Mesenchymal stem cell (in vitro differentiated cells and primary cell): ENCODE measurements at regions not wholly inside any gene's neighbourhood (a gene's known extent, or its start where the extent isn't known, plus 50 kb on each side); places are given as distances from the start of the nearest gene placed in this dataset.

Source experiments
- DNase-seq: peaks from one replicate; pipeline ENCODE4 v3.0.0-alpha.2; 2013
- H2AFZ ChIP-seq: one replicate; pipeline ENCODE4 v1.6.1; 2013; ENCODE audit warnings: low read depth, mild to moderate bottlenecking, control low read depth, inconsistent platforms, low read length, moderate library complexity
- H2AK5ac ChIP-seq: 2 replicates; pipeline ENCODE4 v1.6.1; 2013; ENCODE audit warnings: low read length, moderate library complexity, mild to moderate bottlenecking, inconsistent platforms; ENCODE audit not compliant: severe bottlenecking
- H2BK120ac ChIP-seq: one replicate; pipeline ENCODE4 v1.6.1; 2013; ENCODE audit warnings: low read depth, mild to moderate bottlenecking, inconsistent platforms, low read length, moderate library complexity
- H2BK12ac ChIP-seq, 2 experiments: one replicate each; pipeline ENCODE4 v1.6.1; 2013; ENCODE audit warnings: inconsistent platforms in 2 of 2, low read length in 2 of 2, mild to moderate bottlenecking in 2 of 2, moderate library complexity in 2 of 2, control low read depth in 1 of 2
- H2BK15ac ChIP-seq: one replicate; pipeline ENCODE4 v1.6.1; 2013; ENCODE audit warnings: mild to moderate bottlenecking, low read depth, inconsistent platforms; ENCODE audit not compliant: poor library complexity, severe bottlenecking
- H2BK5ac ChIP-seq: 2 replicates; pipeline ENCODE4 v1.6.1; 2013; ENCODE audit warnings: low read depth, mild to moderate bottlenecking, low read length, control low read depth, inconsistent platforms; ENCODE audit not compliant: poor library complexity, severe bottlenecking
- H3K14ac ChIP-seq, 2 experiments: one replicate each; pipeline ENCODE4 v1.6.1; 2013; ENCODE audit warnings: inconsistent platforms in 2 of 2, low read length in 2 of 2, control low read depth in 1 of 2, mild to moderate bottlenecking in 1 of 2, moderate library complexity in 1 of 2
- H3K18ac ChIP-seq, 2 experiments: one replicate each; pipeline ENCODE4 v1.6.1; 2013; ENCODE audit warnings: inconsistent platforms in 2 of 2, low read length in 2 of 2, control low read depth in 1 of 2, low read depth in 1 of 2, mild to moderate bottlenecking in 1 of 2
- H3K23ac ChIP-seq, 2 experiments: one replicate each; pipeline ENCODE4 v1.6.1; 2013; ENCODE audit warnings: inconsistent platforms in 2 of 2, low read length in 2 of 2, mild to moderate bottlenecking in 2 of 2, moderate library complexity in 2 of 2, control low read depth in 1 of 2
- H3K27ac ChIP-seq: 2 replicates; pipeline ENCODE4 v1.5.1; 2013; ENCODE audit warnings: mild to moderate bottlenecking, moderate library complexity, low read length, control low read depth, inconsistent platforms; ENCODE audit not compliant: poor library complexity, severe bottlenecking
- H3K27me3 ChIP-seq, 2 experiments: 2 replicates each; pipeline versions ENCODE4 v1.6.1 to v1.7.0; 2013; ENCODE audit warnings: low read length in 2 of 2, mild to moderate bottlenecking in 2 of 2, moderate library complexity in 2 of 2, control low read depth in 1 of 2, inconsistent platforms in 1 of 2; ENCODE audit not compliant: control insufficient read depth in 1 of 2, insufficient read depth in 1 of 2
- H3K36me3 ChIP-seq, 2 experiments: 2 replicates each; pipeline versions ENCODE4 v1.6.1 to v1.7.0; 2013; ENCODE audit warnings: low read length in 2 of 2, control low read depth in 1 of 2, inconsistent platforms in 1 of 2, low read depth in 1 of 2, mild to moderate bottlenecking in 1 of 2; ENCODE audit not compliant: insufficient read depth in 2 of 2, control insufficient read depth in 1 of 2
- H3K4ac ChIP-seq, 2 experiments: one replicate each; pipeline ENCODE4 v1.6.1; 2013; ENCODE audit warnings: inconsistent platforms in 2 of 2, low read length in 2 of 2, mild to moderate bottlenecking in 2 of 2, moderate library complexity in 2 of 2, control low read depth in 1 of 2, low read depth in 1 of 2
- H3K4me1 ChIP-seq: 2 replicates; pipeline ENCODE4 v1.6.1; 2013; ENCODE audit warnings: low read depth, low read length, control low read depth; ENCODE audit not compliant: control insufficient read depth, insufficient read depth
- H3K4me2 ChIP-seq: 2 replicates; pipeline ENCODE4 v1.6.1; 2013; ENCODE audit warnings: low read length, mild to moderate bottlenecking, inconsistent platforms; ENCODE audit not compliant: poor library complexity, severe bottlenecking
- H3K4me3 ChIP-seq, 2 experiments: 2 replicates each; pipeline versions ENCODE4 v1.5.1 to v1.7.0; 2013; ENCODE audit warnings: low read length in 2 of 2, mild to moderate bottlenecking in 2 of 2, control low read depth in 1 of 2, low read depth in 1 of 2; ENCODE audit not compliant: insufficient read depth in 1 of 2
- H3K79me1 ChIP-seq: replicated peaks from 2 replicates; pipeline ENCODE4 v1.6.1; 2013; ENCODE audit warnings: mild to moderate bottlenecking, control low read depth, low read length, inconsistent platforms; ENCODE audit not compliant: poor library complexity, severe bottlenecking
- H3K9ac ChIP-seq: 2 replicates; pipeline ENCODE4 v1.7.0; 2013; ENCODE audit warnings: mild to moderate bottlenecking, low read length, moderate library complexity
- H3K9me3 ChIP-seq: 2 replicates; pipeline ENCODE4 v1.7.0; 2013; ENCODE audit warnings: mild to moderate bottlenecking, low read length; ENCODE audit not compliant: control insufficient read depth
- H4K8ac ChIP-seq: one replicate; pipeline ENCODE4 v1.6.1; 2013; ENCODE audit warnings: inconsistent platforms, mild to moderate bottlenecking, low read length, moderate library complexity
- H4K91ac ChIP-seq: one replicate; pipeline ENCODE4 v1.6.1; 2013; ENCODE audit warnings: mild to moderate bottlenecking, low read length, inconsistent platforms
- WGBS: methylation state at CpG from one replicate; pipeline ENCODE4 v1.1.7; 2013; ENCODE audit warnings: mixed read lengths; 5-methylcytosine and 5-hydroxymethylcytosine counted together

DNA sequence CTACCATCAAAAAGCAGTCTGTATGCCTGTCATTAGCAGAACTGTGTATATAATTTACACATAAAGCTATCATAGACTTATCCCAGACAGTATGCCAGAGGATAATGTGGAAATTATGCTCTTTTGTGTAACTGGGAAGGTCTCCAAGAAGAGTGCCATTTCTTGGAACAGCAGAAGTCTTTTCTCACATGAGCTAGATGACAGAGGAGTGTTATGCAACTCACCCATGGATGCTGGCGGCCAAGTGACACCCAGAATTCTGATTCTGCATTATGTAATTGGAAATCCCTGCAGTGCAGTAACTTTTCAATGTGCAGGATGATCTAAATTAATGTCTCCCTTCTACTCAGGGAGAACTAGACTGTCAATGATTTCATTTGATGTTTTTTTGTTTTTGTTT is 160.0 kb downstream of the UBE2E3 start:
- no peak overlapping the region for H2BK120ac ChIP-seq
- H4K8ac ChIP-seq = no peak overlapping the region
- no peak overlapping the region for H3K23ac ChIP-seq
- no peak overlapping the region for H3K4me2 ChIP-seq
- no peak overlapping the region for H3K18ac ChIP-seq
- 93% methylated on average over 1 of the region's 1 CpG for WGBS
- H2AFZ ChIP-seq = no peak overlapping the region
- H3K27me3 ChIP-seq = no peaks in the 10 kb centered on the region
- no peak overlapping the region for H3K4ac ChIP-seq
- no peak overlapping the region for H3K4me3 ChIP-seq
- no peak overlapping the region for H2BK5ac ChIP-seq
- H3K14ac ChIP-seq = no peak overlapping the region
- no peak overlapping the region for H4K91ac ChIP-seq
- no peak overlapping the region for H3K9ac ChIP-seq
- no peak overlapping the region for H3K27ac ChIP-seq
- no peak overlapping the region for H2BK15ac ChIP-seq
- H3K36me3 ChIP-seq = no peaks in the 10 kb centered on the region
- no peak overlapping the region for H2AK5ac ChIP-seq
- DNase-seq = no peak
- no peak overlapping the region for H2BK12ac ChIP-seq
- no peaks in the 10 kb centered on the region for H3K4me1 ChIP-seq
- H3K79me1 ChIP-seq = no peaks in the 10 kb centered on the region
- H3K9me3 ChIP-seq = peaks cover 4% of the 10 kb centered on the region

DNA sequence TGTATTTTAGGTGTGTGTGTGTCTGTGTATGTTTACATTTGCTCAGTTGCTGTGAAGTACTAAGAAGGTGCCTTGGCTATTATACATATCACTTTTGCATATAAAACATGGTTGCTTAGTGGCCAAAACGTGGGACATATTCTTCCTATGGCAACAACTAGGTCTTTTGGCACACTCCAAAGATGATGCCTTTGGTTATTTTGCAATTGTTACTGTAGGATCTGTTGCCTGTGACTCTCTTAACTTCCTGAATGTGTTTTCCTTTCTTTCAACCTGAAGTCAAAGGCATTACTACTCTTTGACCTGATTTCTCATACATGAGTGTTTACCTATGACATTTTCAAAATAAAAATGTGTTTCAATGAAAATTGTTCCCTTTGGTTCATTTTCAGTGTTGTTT is 160.5 kb downstream of the UBE2E3 start:
- DNase-seq = no peak
- Histone ChIP-seq H2AFZ (no peak overlapping the region), H3K27me3 (no peaks in the 10 kb centered on the region), H2BK120ac (no peak overlapping the region), H2BK12ac (no peak overlapping the region), H3K4me2 (no peak overlapping the region), H3K23ac (no peak overlapping the region), H3K4me3 (no peak overlapping the region), H2BK5ac (no peak overlapping the region), H3K18ac (no peak overlapping the region), H2BK15ac (no peak overlapping the region), H2AK5ac (no peak overlapping the region), H3K14ac (no peak overlapping the region), H3K4me1 (no peaks in the 10 kb centered on the region), H3K79me1 (no peaks in the 10 kb centered on the region), H3K36me3 (no peaks in the 10 kb centered on the region), H4K91ac (no peak overlapping the region), H3K4ac (no peak overlapping the region), H3K9ac (no peak overlapping the region), H3K27ac (no peak overlapping the region), H4K8ac (no peak overlapping the region), H3K9me3 (no peaks in the 10 kb centered on the region)
- WGBS = 40% methylated on average over 1 of the region's 1 CpG

DNA sequence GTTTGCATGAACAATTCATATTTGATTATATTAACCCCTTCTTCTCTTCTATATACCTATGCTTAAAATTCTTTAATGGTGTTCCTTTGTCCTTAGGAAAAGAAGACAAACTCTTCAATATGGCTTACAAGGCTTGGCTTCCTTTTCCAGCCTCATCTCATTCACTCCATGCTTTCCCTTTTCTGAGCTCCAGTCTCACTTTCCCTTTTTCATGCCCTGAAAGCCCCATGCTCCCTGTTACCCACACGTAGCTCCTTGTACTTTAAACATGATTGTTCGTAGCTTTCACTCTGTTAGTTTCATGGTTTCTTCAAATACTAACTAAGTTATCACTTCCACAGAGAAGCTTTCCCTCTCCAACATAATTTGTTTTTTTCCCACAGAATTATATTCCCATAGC is 161.3 kb downstream of the UBE2E3 start:
- Histone ChIP-seq H3K4me2 (no peak overlapping the region), H3K4me3 (no peak overlapping the region), H3K27ac (no peak overlapping the region), H3K23ac (no peak overlapping the region), H3K4me1 (no peaks in the 10 kb centered on the region), H3K27me3 (no peaks in the 10 kb centered on the region), H3K9me3 (no peaks in the 10 kb centered on the region), H2BK120ac (no peak overlapping the region), H3K9ac (no peak overlapping the region), H2BK15ac (no peak overlapping the region), H4K8ac (no peak overlapping the region), H2AK5ac (no peak overlapping the region), H3K4ac (no peak overlapping the region), H3K79me1 (no peaks in the 10 kb centered on the region), H2BK12ac (no peak overlapping the region), H2AFZ (no peak overlapping the region), H4K91ac (no peak overlapping the region), H2BK5ac (no peak overlapping the region), H3K36me3 (no peaks in the 10 kb centered on the region), H3K18ac (no peak overlapping the region), H3K14ac (no peak overlapping the region)
- DNase-seq = no peak
- WGBS = 87% methylated on average over 2 of the region's 2 CpGs

DNA sequence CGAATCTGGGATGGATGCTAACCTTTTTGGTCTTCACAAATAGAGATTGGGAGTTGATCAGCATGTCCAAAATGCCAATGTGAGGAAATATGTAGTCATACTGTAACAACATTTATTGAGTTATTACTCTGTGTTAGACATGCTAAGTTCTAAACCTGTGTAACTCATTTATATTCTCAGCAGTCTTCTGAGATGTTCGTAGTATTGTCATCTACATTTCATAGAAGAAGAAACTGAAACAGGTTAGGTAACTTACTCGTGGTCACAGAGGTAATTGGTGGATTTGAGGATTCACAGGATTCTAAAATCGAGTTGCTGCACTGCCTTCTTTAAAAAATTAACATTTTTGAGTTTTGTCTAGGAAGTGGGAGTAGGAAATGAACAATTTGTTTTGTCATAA is 162.1 kb downstream of the UBE2E3 start:
- H3K18ac ChIP-seq = no peak overlapping the region
- no peaks in the 10 kb centered on the region for H3K36me3 ChIP-seq
- H2BK5ac ChIP-seq = no peak overlapping the region
- no peaks in the 10 kb centered on the region for H3K4me1 ChIP-seq
- no peak overlapping the region for H2BK12ac ChIP-seq
- no peak for DNase-seq
- no peak overlapping the region for H2AK5ac ChIP-seq
- H3K9me3 ChIP-seq = no peaks in the 10 kb centered on the region
- H3K4me2 ChIP-seq = no peak overlapping the region
- no peak overlapping the region for H3K4ac ChIP-seq
- no peak overlapping the region for H3K27ac ChIP-seq
- H3K23ac ChIP-seq = no peak overlapping the region
- H2AFZ ChIP-seq = no peak overlapping the region
- no peak overlapping the region for H4K91ac ChIP-seq
- H4K8ac ChIP-seq = no peak overlapping the region
- no peaks in the 10 kb centered on the region for H3K27me3 ChIP-seq
- no peak overlapping the region for H2BK15ac ChIP-seq
- 76% methylated on average over 3 of the region's 4 CpGs for WGBS
- H3K9ac ChIP-seq = no peak overlapping the region
- no peak overlapping the region for H2BK120ac ChIP-seq
- H3K14ac ChIP-seq = no peak overlapping the region
- no peak overlapping the region for H3K4me3 ChIP-seq
- H3K79me1 ChIP-seq = no peaks in the 10 kb centered on the region
